MCF 10A (cell line): ENCODE measurements at regions not wholly inside any gene's neighbourhood (a gene's known extent, or its start where the extent isn't known, plus 50 kb on each side); places are given as distances from the start of the nearest gene placed in this dataset.

Experiments
- BruUV-seq: library from RNA; stranded (reverse); fragments of 400-500 nt; replicated peaks from 2 replicates; lab custom pipeline; 2021; lab: Mats Ljungman, UMichigan
- CTCF ChIA-PET: fragments of 300-600 bp; sonication (Branson Sonifier 250); formaldehyde crosslinking; extraction: SDS; loops from one replicate; lab custom pipeline; 2021; ENCODE audit warnings: antibody characterized with exemption, inconsistent platforms; lab: Yijun Ruan, JAX
- POLR2A ChIA-PET: fragments of 300-600, 350-650 bp; sonication (Branson Sonifier 250); formaldehyde crosslinking; extraction: SDS; loops from one replicate; lab custom pipeline; 2020; ENCODE audit warnings: antibody characterized with exemption, inconsistent platforms; lab: Yijun Ruan, JAX
- DNase-seq: peaks from one replicate; pipeline ENCODE4 v3.0.0-alpha.2; 2018; ENCODE audit not compliant: unreplicated experiment
- H3K27ac Mint-ChIP-seq: one replicate; pipeline ENCODE4 v1.8.0; 2022; ENCODE audit warnings: mild to moderate bottlenecking, low read depth, mixed read lengths; ENCODE audit not compliant: unreplicated experiment
- H3K27me3 Mint-ChIP-seq: one replicate; pipeline ENCODE4 v1.8.0; 2022; ENCODE audit warnings: mixed read lengths; ENCODE audit not compliant: insufficient read depth, unreplicated experiment
- H3K36me3 Mint-ChIP-seq: one replicate; pipeline ENCODE4 v1.8.0; 2022; ENCODE audit warnings: mild to moderate bottlenecking, moderate library complexity, mixed read lengths; ENCODE audit not compliant: insufficient read depth, unreplicated experiment
- H3K4me1 Mint-ChIP-seq: one replicate; pipeline ENCODE4 v1.8.0; 2022; ENCODE audit warnings: mixed read lengths; ENCODE audit not compliant: insufficient read depth, unreplicated experiment
- H3K4me3 Mint-ChIP-seq: one replicate; pipeline ENCODE4 v1.8.0; 2022; ENCODE audit warnings: mild to moderate bottlenecking, moderate library complexity, mixed read lengths; ENCODE audit not compliant: unreplicated experiment
- H3K9me3 Mint-ChIP-seq: one replicate; pipeline ENCODE4 v1.8.0; 2022; ENCODE audit warnings: mixed read lengths; ENCODE audit not compliant: unreplicated experiment
- intact Hi-C: fragments of 100-400 bp; cut with micrococcal nuclease; formaldehyde crosslinking; loops from 2 replicates; pipeline ENCODE4 v1.14.1; 2022
- TF ChIP-seq, protein P1 (sequence below): fragments of 200-600 bp; IDR thresholded peaks from one replicate; pipeline ENCODE4 v1.8.0; 2022; ENCODE audit warnings: antibody characterized with exemption, mild to moderate bottlenecking; ENCODE audit not compliant: unreplicated experiment

DNA sequence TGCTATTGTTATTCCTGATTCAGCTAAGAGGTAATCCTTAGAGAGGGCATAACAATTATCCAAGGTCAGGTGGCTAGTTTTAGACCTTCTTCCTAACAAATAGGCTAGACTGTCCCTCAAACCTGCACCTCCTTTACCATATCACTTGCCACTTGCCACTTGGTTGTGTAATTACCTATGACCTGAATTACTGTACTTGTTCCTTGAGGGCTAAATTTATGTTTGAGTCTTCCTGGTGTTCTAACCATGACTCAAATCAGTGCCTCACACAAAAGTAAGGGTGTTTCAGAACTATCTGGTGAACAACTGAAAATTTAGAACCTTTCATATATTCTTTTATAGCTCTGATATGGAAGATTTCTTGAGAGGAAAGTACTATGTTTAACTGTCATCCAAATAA lies 365.8 kb upstream of the SEMA6D start:
- intact Hi-C loops, result no loop called here
- Mint-ChIP-seq H3K9me3 (no peaks in the 10 kb centered on the region), H3K4me3 (no peak overlapping the region), H3K27me3 (no peaks in the 10 kb centered on the region), H3K36me3 (no peaks in the 10 kb centered on the region), H3K27ac (no peak overlapping the region), H3K4me1 (no peaks in the 10 kb centered on the region)
- DNase-seq, result no peak
- POLR2A ChIA-PET, result interaction anchor here (1.1 kb wide), 1 partner anchor 11 kb away, joined by 3 read pairs; no protein-coding TSS in a partner anchor
- TF ChIP-seq, protein P1, sequence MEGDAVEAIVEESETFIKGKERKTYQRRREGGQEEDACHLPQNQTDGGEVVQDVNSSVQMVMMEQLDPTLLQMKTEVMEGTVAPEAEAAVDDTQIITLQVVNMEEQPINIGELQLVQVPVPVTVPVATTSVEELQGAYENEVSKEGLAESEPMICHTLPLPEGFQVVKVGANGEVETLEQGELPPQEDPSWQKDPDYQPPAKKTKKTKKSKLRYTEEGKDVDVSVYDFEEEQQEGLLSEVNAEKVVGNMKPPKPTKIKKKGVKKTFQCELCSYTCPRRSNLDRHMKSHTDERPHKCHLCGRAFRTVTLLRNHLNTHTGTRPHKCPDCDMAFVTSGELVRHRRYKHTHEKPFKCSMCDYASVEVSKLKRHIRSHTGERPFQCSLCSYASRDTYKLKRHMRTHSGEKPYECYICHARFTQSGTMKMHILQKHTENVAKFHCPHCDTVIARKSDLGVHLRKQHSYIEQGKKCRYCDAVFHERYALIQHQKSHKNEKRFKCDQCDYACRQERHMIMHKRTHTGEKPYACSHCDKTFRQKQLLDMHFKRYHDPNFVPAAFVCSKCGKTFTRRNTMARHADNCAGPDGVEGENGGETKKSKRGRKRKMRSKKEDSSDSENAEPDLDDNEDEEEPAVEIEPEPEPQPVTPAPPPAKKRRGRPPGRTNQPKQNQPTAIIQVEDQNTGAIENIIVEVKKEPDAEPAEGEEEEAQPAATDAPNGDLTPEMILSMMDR, result no peak
- BruUV-seq, result no TSS peak
- CTCF ChIA-PET, result no interaction called here

DNA sequence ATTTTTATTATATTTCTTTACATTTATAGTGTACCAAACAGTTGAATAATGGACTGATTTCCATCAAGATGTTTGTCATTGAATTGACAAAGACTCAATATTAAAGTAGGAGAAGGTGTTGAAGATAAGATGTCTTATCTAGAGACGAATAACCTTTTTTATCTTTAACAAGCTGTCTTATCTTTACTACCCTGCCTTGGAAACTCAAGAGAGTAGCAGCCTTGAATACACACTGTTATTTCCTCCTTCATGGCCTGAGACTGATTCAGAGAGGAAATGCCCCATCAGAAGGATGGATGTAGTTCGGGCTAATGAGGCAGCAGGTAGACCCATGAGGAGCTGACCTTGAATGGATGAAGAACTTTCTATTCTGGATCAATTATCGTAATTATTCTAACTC lies 365.1 kb upstream of the SEMA6D start:
- no peaks in the 10 kb centered on the region for H3K27me3 Mint-ChIP-seq
- POLR2A ChIA-PET, result no interaction called here

DNA sequence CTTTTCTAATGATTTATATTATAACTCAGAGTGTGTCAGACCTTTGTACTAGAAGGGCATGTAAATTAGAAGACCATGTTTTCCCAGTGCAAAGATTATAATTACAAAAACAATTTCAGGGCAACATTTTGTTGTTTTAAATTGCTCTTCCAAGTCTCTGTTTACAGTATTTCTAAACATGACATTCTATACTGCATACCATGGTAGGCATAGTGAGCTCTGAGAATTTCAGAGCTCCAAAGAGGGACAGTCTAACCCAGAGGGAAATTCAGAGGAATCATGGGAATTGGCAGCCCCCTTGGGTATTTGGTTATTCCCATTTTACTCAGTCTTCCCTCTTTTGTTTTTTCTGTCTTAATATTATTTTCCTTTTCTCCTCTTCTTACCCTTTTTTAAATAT lies 361.5 kb upstream of the SEMA6D start:
- no peaks in the 10 kb centered on the region for H3K36me3 Mint-ChIP-seq
- peaks cover 6% of the 10 kb centered on the region for H3K4me1 Mint-ChIP-seq
- no peaks in the 10 kb centered on the region for H3K27me3 Mint-ChIP-seq
- DNase-seq, result no peak
- no peak overlapping the region for H3K27ac Mint-ChIP-seq
- no peaks in the 10 kb centered on the region for H3K9me3 Mint-ChIP-seq
- BruUV-seq, result no TSS peak
- ChIA-PET POLR2A (interaction anchor here (0.7 kb wide), 1 partner anchor 28 kb away, joined by 3 read pairs; no protein-coding TSS in a partner anchor), CTCF (interaction anchor here (0.8 kb wide), 1 partner anchor 9 kb away, joined by 4 read pairs; no protein-coding TSS in a partner anchor)
- H3K4me3 Mint-ChIP-seq, result no peak overlapping the region
- TF ChIP-seq, protein P1, result no peak
- intact Hi-C loops, result no loop called here

More for the DNA sequence above, 365.1 kb upstream of the SEMA6D start:
- TF ChIP-seq, protein P1, result no peak
- CTCF ChIA-PET, result no interaction called here
- Mint-ChIP-seq H3K36me3 (no peaks in the 10 kb centered on the region), H3K27ac (no peak overlapping the region), H3K4me3 (no peak overlapping the region), H3K4me1 (no peaks in the 10 kb centered on the region), H3K9me3 (no peaks in the 10 kb centered on the region)
- BruUV-seq, result no TSS peak
- intact Hi-C loops, result no loop called here
- no peak for DNase-seq

DNA sequence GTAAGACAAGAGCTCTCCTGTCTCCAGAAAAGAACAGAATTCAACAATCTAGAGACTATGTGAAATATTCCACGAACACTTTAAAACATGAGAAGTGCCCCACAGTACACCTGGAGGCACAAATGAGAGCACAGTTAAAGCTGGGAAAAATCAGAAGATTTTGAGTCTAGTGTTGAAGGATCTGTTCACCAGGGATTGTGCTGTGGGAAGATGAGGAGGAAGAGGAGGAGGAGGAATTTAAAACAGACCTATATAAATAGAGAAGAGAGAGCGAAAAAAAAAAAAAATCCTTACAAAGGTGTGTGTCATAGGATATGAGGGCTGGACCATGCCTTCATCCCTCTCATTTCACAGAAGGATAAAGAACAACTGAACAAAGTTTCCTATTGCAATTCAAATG lies 361.0 kb upstream of the SEMA6D start:
- intact Hi-C loops, result no loop called here
- Mint-ChIP-seq H3K9me3 (no peaks in the 10 kb centered on the region), H3K36me3 (no peaks in the 10 kb centered on the region), H3K27ac (no peak overlapping the region), H3K4me1 (peaks cover 6% of the 10 kb centered on the region), H3K4me3 (no peak overlapping the region), H3K27me3 (no peaks in the 10 kb centered on the region)
- ChIA-PET CTCF (no interaction called here), POLR2A (interaction anchor here (0.6 kb wide), 1 partner anchor 19 kb away, joined by 5 read pairs; no protein-coding TSS in a partner anchor)
- TF ChIP-seq, protein P1, result no peak
- DNase-seq, result no peak
- no TSS peak for BruUV-seq
